HG02973 (cell line): ENCODE measurements at regions not wholly inside any gene's neighbourhood (a gene's known extent, or its start where the extent isn't known, plus 50 kb on each side); places are given as distances from the start of the nearest gene placed in this dataset.

Source experiments
- ATAC-seq: cut with Tn5 transposase; IDR thresholded peaks from one replicate; pipeline ENCODE4 v1.9.1; 2021; ENCODE audit warnings: moderate library complexity; ENCODE audit not compliant: unreplicated experiment

DNA sequence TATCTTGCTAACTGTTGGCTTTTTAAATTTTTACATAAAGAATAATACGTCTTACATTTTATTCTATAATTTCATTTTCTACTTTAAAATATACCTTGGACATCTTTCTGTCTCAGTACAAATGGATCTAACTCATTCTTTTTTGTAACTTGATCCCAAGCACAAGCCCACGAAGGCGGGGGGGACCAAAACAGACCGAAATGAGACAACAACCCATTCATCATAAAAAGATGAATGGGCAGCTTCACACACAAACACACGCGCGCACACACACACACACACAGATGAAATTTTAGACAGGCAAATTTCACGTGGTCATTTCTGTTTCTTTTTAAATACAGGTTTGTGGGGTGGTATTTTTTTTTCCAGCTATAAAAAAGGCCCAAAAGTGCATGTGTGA is 271.3 kb upstream of the TOPAZ1 start:
- ATAC-seq, result no peak

DNA sequence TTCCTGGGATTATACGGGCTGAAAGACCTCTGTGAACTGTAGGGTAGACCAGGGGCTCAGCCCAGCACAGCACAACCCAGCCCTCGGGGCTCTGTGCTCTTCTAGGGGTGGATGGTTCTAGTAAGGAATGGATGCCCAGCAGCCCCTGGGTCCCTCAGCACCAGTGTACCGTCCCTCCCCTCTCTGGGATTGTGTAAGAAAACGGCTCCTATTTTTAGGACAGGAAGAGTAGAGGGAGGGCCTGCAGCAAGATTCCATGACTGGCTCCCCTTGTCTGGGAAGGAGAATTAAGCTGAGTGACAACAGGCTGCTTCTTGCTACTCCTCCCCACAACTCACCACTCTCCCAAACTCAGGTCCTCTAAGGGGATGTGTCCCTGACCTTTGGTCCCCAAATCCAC is 270.8 kb upstream of the TOPAZ1 start:
- no peak for ATAC-seq

DNA sequence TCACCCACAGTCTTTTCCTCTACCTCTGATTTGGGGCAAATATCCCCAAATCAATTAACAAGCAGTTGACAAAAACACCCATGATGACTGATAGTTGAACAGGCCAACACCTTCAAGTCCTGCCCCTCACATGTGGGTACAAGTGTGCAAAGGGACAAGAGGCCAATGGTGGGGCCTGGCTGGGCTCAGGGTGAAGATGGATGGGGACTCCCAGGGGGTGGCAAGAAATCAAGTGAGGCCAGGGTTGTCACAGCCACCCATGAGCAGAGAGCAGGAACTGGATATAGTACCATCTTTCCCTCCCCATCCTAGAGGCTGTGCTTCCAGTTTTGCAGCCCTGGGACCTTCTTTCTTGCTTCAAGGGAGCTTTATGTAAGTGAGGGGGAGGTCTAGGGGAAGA is 270.2 kb upstream of the TOPAZ1 start:
- ATAC-seq, result no peak

DNA sequence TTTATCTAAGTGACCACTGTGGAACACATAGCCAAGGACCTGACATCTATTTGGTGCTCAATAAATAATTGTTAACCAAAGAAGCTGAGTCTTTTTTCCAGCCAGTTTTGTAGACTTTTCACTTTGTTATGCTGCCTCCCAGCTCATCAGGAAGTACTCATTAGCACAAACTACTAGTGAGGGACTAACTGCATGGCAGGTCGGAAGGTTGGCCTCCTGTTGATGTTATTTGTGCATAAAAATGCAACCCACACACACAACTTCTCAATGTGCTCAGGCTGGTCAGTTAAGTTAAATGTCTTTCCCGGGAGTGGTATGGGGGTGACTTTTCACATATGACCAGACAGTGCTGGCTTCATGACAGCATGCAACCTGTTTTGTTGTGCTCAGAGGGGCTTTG is 263.0 kb upstream of the TOPAZ1 start:
- no peak for ATAC-seq

DNA sequence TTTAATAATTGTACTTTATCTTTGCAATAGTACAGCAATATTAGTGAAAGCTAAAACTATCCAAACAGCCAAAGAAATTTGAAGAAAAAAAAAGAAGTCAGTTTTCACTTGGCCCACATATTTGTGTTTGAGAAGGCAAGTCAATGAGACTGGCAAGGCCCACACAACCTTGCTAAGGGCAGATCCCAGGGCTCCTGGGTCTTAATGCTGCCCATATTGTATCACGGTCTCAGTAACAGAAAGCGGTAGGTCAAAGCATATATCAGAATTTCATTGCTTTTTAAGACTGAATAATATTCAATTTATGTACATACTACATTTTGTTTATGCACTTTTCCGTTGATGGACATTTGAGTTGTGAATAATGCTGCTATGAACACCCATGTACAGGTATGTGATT is 262.0 kb upstream of the TOPAZ1 start:
- no peak for ATAC-seq

DNA sequence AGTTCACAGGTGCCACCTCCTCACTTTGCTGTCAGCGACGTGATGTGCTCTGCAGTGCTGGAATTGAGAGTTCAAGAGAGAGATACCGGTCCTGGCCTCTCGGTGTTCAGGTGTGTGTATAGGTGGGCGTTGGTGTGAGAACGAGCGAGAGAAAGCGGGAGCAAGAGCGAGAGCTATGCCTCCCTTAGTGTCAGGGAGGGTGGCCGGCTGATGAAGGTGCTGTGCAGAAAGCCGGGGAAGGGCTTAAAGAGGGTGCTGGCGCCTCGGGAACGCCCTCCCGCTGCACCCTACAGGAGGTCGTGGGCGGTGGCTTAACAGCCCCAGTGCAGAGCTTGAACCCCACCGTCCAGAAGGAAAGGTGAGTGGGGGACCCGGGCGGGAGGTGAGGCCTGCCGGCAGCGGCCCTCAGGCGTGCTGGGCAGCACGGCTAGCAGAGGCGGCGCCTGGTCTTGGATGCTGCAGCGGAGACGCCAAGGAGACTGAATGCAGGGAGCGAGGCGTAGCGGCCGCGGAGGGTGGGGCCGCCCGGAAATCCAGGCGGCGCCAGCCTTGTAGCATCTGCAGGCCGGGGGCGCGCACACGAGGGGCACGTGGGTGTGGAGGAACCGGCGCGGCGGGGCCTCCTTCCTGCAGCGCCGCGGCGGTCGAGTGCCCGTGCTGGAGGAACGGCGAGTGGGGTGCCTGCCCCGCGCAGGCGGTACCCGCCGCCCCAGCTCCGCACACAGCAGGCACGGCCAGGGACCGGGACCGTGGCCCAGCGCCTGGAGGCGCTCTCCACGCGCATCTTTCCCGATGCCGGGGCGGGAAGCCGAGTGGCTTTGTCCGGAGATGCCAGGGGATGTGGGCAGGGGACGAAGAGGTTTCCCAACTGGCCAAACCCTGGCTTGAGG is 246.8 kb upstream of the TOPAZ1 start:
- ATAC-seq, result no peak

DNA sequence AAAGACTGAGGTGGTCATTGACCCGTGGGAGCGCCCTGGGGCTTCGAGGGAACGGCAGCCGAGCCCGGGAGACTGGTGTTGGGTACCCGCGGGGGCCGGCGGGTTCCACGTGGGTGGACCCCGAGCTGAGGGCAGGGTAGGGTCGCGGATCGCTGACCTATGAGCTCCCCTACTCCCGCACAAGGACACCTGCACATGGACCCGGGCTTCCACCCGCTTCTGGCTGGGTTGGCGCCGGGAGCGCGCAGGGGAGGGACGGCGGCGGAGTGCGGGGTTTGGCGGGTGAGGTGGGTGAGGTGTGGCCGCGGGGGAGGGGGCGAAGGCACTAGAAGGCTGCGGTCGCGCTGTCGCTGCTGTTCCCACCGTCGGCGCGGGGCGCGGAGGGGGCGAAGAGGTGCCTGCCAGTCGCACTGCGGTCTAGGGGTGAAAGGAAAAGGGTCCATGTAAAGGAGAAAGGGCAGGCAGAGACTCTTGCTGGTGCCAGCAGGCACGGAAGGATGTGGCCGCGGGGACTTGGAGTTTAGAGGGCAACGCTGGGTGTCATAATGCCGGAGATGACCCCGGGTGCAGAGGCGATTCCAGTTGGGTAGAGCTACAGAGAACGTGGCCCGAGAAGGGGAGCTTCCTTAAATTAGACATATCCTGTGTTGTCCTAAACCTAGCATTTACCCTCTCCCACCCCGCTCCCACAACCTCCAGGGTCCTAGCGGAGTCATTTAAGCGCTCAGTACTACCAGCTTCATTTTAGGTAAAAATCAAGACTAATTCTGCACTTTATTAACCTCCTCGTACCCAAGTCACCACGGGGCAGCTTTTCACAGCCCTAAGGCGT is 245.9 kb upstream of the TOPAZ1 start:
- ATAC-seq, result no peak

DNA sequence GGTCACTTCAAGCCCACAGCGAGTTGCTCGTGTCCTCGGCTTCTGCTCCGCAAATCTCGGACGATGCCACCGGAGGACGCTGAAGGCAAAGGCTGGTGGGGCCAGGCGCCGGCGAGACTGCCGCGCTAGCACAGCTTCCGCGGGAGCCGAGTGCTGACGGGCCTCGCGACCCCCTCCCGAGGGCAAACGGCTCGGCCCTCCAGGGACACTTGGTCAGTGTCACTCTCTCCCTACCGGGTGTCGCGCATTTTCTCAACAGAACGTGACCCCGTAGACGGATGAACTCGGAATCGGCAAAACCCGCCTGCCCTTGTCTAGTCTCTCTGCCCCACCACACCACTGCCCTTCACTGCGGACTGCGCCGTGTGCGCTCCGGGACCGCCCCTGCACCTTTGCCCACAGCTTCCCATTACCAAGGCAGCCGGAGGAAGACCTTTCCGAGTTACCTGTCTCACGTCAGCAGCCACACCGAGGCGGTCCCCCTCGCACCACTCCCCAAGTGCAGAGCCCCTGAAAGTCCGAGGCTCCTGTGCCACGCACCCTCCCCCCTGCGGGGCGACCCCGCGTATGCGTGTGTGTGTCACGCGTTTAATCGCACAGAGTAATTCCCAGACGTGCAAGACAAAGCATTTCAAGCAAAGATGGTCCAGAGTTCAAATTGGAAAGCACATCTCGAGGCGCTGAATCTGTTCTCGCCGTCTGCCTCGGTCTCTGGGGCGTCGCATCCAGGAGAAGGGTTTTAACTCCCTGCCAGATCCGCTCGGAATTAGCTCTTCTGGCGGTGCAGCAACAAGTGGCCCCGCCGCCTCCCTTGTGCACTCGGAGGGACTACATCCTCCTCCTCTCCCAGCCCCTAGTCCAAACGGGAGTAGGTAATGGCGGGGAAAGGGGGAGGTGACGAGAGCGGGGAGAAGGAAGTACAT is 245.0 kb upstream of the TOPAZ1 start:
- ATAC-seq, result no peak

DNA sequence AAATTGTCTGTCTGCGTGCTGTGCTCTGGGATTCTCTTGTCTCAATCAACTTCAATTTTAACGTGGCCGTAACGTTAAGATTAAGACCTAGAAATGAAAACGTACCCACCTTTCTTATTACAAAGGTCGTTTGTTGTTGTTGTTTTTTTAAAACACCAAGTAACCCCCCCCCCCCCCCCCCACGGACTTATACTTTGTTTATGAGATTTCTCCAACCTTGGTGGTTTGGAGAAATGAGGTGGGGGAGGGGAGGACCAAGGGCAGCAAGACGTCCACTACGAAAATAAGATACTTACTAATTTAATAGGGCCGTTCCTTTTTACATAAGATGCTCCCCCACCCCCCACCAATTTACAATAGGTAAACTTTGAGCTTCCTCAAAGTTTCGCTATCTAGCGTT is 244.4 kb upstream of the TOPAZ1 start:
- ATAC-seq, result no peak

DNA sequence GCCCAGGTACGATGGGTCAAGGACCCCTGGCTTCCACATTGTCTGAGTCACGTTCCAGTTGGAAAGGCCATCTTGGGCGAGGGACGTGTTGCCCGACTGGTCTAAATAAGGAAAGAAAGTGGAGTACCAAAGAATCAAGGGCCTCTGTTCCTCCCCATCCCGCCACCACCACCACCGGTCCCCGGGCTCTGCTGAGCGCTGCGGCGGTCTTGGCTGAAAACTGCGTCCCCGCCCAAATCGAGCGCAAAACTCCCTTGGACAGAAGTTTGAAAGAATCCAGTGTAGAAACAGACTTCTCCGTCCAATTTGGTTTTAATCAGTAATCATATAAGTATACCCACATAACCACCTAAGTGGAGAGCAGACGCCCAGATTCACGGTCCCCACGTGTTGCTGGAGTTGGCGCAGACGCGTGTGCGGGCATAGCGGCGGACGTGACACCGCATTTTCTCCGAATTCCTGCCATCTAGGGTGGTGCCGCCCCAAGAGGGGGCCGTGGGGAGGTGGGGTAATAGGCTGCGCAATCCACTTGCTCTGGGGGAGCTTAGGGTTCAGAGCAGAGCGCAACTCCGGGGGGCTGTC is 243.8 kb upstream of the TOPAZ1 start:
- no peak for ATAC-seq

DNA sequence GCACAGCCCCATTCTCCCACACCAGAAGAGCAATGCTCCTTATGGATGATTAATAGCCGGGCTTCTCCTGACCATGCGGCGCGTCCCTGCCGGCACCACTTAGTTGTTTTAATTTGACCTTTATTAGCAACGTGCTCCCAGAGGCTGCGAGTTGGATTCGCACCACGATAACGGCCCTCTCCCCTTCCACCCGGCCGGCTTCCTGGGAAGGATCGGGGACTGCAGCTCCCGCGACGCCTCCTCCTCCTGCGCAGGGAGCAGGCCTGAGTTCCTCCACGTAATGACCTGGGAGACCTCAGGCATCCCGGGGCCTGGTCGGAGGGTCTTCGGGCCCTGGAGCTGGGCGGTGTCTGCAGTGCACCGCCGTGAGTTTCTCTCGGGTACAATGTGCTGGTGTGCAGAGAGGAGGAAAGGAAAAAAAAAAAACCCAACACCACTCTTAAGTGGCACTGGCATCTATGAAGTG is 243.3 kb upstream of the TOPAZ1 start:
- no peak for ATAC-seq

DNA sequence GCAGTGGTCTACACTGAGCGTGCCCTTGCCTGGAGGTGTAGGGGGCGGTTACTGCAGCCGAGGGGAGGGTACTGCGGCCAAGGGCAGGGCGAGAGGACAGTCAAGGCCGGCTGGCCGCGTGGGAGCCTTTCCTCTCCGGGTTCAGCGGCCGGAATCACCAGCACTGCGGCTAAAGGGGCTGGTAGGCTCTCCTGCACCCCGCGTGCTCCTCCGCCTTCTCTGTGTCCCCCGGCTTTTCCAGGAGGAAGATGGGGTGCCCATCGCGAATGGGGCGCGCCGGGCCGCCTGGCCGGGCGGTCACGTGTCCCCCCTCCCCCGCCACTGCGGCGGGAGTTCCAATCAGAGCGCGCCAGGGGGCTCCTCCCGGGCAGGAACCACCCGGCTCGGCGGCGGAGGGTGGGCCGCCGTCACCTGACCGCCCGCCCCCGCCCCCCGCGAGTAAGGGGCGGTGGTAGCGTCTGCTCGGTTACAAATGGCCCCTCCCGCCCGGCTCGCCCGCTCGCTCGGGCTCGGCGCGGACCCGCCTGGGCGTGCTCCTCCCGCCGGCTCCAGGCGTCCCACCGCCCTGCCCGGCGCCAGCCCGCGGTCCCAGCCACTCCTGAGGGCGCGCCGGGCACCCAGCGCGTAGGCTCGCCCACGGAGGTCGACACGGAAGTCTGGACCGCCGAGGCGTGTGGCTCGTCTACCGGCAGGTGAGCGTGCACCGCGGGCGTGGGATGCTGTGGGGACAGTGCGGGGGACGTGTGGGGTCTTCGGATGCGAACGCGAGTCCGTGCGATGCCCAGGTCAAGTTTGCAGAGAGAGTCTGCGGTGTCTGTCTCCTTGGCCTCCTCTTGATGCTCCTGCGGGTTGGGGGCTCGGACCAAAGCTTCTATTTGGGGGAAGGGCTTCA is 242.6 kb upstream of the TOPAZ1 start:
- no peak for ATAC-seq

DNA sequence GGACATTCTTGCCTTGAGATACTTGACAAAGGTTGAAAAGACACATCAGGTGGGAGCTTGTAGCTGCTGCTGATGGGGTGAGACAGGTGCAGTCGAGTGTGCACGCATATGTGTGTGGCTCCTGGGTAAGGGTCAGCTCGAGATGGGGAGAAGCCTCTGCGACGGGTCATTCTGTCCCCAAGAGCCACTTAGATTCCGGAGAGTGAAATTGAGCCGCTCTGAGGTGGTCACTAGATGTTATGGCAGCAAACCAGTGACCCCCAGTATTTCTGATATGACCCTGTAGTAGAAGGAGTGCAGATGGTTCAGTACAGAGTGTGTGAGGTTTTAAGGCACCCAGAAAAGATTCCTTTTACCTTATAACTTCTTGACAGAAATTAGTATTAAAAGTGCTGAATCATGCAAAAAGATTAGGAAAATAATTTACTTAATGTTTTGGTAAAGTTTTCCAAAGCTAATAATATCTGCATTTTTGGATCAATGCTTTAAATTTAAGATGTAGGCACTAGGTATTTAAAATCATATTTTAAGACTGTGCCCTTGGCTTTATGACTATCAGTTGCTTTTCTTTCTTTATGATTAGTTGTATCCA is 241.9 kb upstream of the TOPAZ1 start:
- no peak for ATAC-seq

DNA sequence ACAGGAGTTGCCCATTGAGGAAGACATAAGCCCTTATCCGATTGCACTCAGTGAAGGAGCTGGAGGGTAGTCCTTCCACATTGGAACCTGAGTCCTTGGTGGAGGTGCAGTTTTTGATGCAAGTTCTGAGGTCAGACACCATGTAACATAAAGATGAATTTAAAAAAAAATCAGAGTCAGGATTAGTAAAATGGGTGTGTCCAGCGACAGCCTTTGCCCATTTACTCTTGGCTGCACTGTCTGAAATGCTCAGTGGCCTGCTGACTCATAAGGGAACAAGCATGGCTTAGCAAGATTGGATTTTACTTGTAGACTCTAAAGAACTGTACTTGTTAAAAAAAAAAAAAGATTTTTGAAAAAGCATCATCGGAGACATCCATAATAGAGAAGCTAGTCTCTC is 241.1 kb upstream of the TOPAZ1 start:
- ATAC-seq, result no peak

DNA sequence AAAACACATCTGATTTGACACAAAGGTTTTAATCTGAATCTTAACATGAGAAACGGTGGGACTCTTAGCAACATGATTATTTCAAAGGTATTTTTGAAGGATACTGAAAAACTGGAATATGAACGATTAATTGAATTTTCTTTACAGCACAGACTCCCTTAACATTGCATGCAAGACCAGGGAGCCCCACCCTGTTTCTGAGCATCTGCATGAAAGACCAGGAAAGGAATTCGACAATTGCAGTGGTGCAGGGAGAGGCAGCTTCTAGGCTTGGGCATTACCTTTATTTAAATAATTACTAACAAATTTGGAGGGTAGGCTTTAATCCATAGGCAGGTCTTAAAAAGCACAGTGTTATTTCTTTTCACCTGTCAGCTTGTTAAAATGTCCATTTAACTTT is 240.6 kb upstream of the TOPAZ1 start:
- ATAC-seq, result no peak

DNA sequence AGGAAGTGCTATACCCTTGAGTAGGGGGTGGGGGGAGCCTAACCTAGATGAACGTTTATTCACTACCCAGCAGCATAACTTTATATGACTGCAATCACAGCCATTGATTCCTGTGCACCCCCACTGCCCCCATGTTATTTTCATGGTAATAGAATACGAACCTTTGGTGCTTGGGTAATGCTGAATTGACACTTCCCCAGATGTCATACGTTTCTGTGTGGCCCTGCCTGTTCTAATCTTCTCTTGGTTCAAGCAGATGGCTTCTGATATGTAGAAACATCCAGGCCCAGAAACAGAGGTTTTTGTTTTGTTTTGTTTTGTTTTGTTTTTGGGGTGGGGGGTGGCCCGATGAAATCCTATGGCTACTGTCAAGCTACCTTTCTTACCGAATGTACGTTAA is 237.9 kb upstream of the TOPAZ1 start:
- ATAC-seq, result no peak

DNA sequence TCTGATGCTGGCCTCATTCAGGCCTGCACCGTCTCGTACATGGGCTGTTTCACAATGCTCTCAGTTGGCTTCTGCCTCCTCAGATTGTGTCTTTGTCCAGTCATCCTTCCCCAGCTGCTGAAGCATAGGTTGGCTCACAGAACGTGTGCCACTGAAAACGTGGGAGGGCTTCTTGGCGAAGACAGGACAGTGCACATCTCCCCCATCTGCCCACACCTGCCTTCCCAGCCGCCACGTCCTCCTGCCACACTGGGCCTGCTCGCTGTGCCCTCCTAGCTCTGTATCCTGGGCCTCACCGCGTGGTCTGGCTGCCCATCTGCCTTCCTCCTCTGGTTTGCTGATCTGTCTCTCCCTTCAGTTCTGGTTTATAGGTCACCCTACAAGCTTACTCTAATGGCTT is 230.0 kb upstream of the TOPAZ1 start:
- no peak for ATAC-seq

DNA sequence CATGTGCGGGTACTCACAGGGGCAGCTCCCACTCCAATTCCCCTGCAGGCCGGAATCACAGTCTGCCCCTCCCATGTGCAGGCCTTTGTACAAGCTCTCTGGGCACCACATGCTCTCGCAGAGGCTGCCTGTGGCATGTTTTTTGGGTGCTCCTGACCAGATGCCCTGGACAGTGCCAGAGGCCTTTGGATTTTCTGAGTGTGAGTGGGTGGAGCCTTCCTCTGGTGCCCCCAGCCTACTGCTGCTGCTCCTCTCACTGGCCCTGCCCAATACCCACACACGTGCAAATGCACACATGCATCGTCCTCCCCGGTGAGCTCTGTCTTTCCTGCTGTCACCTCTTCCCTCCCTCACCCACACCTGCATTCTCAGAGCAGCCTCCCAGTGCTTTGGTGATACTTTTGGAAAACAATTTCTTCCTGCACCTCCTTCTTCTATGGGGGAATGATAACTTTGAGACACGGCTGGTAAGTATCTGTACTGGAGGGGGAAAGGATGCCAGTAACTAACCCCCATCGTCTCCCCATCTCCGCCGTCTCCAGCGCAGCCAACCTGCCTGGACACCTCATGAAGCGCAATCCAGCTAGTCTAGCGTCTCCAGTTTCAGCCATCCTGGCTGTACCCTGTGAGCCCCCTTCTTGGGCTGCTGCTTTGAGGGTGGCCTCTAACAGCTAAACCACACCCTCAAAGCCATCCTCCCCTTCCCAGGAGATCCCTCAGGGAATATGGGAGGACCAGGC is 229.4 kb upstream of the TOPAZ1 start:
- no peak for ATAC-seq

DNA sequence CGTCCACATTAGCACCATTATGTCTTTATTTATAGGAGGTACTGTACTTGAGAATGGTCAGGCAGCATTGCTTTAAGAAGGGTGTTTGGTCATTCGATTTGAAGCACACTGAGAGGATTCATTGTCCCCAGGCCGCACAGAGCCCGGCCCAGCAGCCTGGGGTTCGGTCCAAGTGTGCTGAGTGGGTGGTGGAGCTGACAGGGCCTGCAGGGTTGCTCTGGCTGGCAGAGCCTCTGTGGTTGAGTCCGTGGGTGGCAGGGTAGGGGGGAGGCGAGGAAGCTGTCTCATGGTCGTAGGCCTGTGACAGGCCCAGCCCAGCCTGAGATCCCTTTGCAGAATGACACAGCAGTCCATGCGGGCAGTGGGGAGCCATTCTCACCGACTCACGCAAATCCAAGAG is 227.7 kb upstream of the TOPAZ1 start:
- no peak for ATAC-seq
